Limb (tissue), 2 donors: ENCODE measurements at regions not wholly inside any gene's neighbourhood (a gene's known extent, or its start where the extent isn't known, plus 50 kb on each side); places are given as distances from the start of the nearest gene placed in this dataset.
"Not testable (repeated sequence)": the region's sequence is repeated elsewhere in the genome, so short reads cannot be mapped to it uniquely, and the experiment has no call there.

ENCODE experiments used
- DNase-seq, 2 donors: peaks; one replicate each; pipeline ENCODE4 v3.0.0-alpha.2; 2016; ENCODE audit errors: extremely low spot score in 2 of 2

GRCh38 chr17:6373599-6373998 lies 61.3 kb downstream of the AIPL1 start:
- not testable (repeated sequence) for DNase-seq

- no peak for DNase-seq
Measured at GRCh38 chr17:6366221-6366666, 68.7 kb downstream of the AIPL1 start.

DNA sequence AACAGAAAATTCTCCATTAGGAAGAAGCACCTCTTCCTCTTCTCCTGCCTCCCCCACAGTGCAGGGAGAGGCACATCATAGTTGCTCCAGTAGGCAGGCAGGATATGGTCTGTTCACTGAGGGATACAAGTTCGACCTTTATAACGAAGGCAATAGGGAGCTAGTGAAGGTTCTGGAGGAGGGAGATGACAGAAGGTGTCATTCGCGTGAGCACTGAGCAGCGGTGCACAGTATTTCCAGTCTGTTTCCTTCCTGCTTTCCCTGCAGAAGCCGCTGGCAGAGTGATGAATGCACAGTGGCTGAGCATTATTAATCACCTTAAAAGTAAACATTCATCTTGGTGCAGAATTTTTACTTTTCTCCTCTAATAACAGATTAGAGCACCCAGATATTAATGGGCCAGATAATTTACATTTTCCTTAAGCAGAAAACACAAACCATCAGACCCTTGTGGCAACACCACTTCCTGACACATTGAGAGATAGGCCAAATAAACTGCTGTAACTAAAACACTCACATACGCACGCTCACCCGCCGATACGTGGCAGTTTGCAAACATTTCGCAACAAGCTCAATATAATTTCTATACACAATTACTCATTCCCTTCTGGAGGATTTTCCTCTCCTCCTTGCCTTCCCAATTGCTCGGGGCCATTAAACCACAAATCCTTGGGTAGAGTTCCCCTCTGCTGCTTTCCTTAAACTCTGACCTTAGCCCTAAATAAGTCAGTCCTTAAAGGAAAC lies 69.5 kb downstream of the AIPL1 start:
- no peak for DNase-seq

GRCh38 chr17:6361733-6362132 lies 73.2 kb downstream of the AIPL1 start:
- DNase-seq = no peak

GRCh38 chr17:6358131-6358530 lies 76.8 kb downstream of the AIPL1 start:
- no peak for DNase-seq

- no peak for DNase-seq
Measured at GRCh38 chr17:6356562-6356961, 78.4 kb downstream of the AIPL1 start.

DNA sequence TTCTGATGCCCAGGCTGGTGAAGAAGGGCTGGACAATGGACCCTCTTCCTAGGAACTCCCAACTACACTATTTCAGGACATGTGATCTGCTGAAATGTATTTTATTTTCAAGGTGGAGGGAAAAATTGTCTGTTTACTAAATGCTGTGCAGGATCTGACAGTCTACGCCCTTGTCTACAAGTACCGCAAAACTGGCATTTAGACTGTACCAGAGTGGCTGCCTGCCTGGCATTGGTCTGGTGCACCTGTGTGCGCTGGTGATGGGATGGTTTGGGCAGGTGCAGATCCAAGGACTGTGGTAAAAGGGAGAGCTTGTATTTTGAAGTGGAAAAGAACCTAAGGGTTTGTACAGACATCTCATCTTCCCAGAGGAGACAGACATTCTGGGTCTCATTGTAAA lies 79.7 kb downstream of the AIPL1 start:
- DNase-seq = no peak

DNA sequence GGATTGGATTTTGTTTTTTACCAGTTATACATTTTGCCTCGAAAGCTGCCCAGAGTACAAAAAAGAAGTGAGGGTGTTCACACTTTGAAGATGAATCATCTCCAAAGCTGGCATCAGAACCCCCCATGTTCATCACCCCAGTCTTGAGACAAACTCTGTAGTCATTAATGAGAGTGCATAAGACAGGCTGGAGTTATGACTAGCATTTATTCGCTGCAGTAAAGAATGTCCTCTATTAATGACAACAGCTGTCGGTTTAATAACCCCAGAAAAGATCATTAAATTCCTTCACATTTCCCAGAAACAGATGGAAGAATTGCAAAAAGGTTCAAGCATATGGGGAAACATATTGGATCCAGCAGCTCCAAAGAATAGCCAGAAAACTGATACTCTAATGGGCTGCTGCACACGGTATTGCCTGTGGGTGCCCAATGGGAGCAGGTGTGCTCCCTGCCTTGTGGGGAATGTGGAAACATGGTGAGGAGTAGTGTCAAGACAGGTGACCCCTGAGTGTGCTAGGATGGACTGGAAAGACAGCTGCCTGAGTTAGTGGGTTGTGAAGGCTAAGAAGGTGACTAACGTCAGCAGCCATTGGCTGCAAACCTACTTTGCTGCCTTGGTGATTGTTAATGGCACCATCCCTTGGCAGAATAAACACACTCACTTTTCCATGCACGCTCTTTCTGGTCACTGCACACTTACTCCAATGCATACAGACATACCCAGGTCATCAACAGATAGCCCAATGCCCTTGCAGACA lies 81.9 kb downstream of the AIPL1 start:
- DNase-seq = no peak

DNA sequence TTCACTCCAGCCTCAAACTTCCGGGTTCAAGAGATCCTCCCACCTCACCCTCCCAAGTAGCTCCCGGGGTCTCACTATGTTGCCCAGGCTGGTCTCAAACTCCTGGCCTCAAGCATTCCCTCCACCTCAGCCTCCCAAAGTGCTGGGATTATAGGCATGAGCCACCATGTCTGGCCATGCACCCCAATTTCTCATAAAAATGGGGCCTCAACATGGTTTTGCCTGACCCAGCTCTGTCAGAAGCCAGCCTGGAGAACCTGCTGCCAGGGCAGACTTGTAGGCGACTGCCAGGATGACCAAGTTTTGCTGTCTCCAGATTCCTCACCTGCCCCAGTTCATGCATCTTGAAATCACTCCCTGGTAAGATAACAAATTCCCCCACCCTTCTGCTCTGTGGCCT lies 82.9 kb downstream of the AIPL1 start:
- DNase-seq = no peak

DNA sequence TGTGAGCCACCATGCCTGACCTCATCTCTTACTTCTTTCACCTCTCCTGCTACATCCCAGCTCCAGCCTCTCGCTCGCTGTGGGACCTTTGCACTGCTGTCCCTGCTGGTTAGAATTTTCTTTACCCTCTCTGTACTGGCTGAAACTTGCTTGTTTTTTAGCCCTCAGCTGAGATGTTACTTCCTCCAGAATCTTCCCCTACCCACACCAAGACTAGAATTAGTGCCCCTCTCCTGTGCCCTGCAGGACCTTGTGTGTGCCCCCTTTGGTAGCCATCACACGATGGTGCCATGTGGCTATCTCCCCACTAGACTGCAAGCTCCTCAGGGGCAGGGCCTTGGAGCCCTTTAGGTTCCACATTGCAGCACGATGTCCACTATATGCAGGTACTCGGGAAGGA lies 84.1 kb downstream of the AIPL1 start:
- no peak for DNase-seq

DNA sequence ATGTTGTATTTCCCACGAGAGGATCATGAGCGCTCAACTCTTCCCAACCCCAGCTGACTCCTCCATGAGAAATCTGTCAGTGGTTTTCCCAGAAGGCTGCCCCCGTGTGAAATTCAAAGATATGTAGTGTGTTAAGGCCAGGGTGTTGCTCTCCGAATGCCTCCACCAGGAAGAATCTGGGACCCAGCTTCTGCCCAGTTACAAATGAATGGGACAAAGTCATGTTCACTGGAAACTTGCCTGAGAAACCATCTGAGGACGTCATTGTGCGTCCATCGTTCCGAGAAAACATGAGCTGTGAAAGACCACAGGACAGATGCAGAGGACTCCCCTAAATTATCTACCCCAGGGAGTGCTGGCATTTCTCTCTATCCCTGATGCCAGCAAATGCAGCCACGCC lies 86.0 kb downstream of the AIPL1 start:
- no peak for DNase-seq

- DNase-seq = no peak
Measured at GRCh38 chr17:6347776-6348175, 87.1 kb downstream of the AIPL1 start.

DNA sequence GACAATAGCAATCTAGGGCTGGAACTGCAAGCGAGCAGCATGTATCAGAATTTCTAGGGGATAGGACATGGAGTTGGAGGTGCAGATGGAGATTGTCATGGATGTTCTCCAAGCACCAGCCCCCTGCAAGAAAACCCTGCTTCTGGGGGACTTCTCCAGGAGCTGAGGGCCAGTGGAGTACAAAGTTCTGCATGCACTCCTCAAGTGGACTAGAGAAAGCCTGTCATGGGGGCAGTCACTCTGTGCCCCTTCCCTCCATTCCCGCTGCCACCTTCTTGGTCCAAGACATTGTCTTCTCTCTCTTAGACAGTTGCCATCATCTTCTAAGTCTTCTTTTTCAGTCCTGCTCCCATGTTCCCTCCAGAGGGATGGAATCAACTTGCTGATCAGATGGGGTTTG lies 87.9 kb downstream of the AIPL1 start:
- DNase-seq = no peak

GRCh38 chr17:6346156-6346786 lies 88.7 kb downstream of the AIPL1 start:
- DNase-seq = no peak

- no peak for DNase-seq
Measured at GRCh38 chr17:6343736-6344135, 91.2 kb downstream of the AIPL1 start.

DNA sequence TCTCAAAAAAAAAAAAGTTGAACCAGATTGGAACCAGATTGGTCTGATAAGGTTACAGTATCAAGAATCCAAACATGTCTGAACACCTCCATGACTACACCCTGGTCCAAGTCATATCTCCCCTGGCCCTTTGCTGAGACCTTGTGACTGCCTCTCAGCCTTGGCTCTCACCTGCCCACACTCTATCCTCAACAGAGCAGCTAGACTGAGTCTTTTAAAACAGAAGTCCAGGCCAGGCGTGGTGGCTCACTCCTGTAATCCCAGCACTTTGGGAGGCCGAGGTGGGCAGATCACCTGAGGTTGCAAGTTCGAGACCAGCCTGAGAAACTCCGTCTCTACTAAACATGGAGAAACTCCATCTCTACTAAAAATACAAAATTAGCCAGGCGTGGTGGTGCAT lies 91.7 kb downstream of the AIPL1 start:
- no peak for DNase-seq

DNA sequence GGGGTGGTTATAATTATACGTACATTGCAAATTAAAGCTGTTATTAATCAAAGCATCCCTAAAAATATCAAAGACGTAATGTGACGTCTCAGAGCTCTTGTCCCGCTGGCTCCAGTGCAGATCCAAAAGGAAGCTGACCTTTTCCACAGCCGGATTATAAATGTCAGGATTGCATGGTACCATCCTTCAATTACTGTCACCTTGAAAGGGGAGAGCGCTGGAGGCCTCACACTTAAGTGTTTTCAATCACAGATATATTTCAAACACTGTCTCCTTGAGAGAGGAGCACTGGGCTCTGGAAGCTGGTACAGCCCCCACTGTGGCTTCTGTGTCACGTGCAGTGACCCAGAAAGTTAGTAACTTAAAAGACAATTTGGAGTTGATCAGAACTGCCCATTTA lies 94.2 kb downstream of the AIPL1 start:
- no peak for DNase-seq

- DNase-seq = no peak
Measured at GRCh38 chr17:6334386-6334785, 100.5 kb downstream of the AIPL1 start.

GRCh38 chr17:6330936-6331335 lies 104.0 kb downstream of the AIPL1 start:
- DNase-seq = no peak

DNA sequence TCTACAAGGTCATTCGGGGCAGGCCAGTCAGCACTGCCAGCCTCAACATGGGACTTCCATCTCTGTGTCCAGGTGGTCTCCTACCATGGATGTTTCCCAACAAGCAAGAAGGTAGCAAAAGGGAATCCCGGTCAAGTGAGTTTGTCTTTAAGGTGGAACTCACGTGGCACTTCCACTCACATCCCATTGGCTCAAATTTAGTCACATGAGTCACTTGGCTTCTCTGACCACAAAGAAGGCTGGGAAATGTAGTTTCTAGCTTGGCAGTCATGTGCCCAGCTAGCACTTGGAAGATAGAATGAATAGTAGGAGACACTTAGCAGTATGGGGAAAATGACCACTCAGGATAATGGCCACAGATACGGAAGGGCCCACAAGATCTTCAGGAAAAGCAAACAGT lies 106.6 kb downstream of the AIPL1 start:
- DNase-seq = no peak

DNA sequence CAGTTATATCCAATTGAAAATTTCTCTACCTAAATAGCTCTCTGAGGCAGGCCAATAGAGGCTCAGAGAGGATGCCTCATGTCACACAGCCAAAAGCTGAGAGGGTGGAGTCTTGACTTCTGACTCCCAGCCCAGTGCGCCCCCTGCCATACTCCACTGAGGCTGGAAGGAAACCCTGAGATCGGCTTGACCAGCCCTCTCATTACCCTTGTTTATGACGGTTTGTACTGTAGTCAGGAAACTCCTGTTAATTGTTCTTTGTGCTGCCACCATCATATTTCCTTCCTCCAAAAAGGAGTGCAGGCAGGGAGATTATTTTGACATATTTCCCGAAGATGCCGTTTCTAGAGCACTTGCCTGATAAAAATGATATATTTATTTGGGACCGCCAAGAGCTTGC lies 107.9 kb downstream of the AIPL1 start:
- DNase-seq = peak in 1 of 2 donors; percentile 37

DNA sequence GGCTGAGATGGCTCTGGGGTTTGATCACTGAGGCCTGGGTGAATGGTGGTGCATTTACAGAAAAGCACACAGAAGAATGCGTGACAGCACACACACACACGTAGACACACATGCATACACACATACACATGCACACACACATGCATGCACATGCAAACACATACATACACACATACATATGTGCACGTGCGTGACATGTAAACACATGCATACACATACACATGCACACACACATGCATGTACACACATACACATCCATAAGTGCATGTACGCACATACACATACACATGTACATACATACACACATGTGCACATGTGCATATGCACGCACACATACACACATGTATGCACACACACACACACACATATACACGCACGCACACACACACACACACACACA lies 108.4 kb downstream of the AIPL1 start:
- DNase-seq = no peak

- DNase-seq = no peak
Measured at GRCh38 chr17:6325741-6326140, 109.2 kb downstream of the AIPL1 start.
